ENCODE measurements at regions not wholly inside any gene's neighbourhood (a gene's known extent, or its start where the extent isn't known, plus 50 kb on each side); places are given as distances from the start of the nearest gene placed in this dataset.

GRCh38 chr18:70966419-70966818, 677.6 kb downstream of the SOCS6 start:
- no peaks in the 10 kb centered on the region for H3K27me3 ChIP-seq (replicated peaks; ENCODE audit: insufficient read depth, low read depth, low read length, poor library complexity)
- no peaks in the 10 kb centered on the region for H3K4me1 ChIP-seq (ENCODE audit: insufficient read depth, low read length, poor library complexity, severe bottlenecking)
- no peaks in the 10 kb centered on the region for H3K36me3 ChIP-seq (ENCODE audit: insufficient read depth, low read length, poor library complexity, severe bottlenecking)
- BruUV-seq (replicated peaks): no TSS peak
- DNase-seq (ENCODE audit: low spot score): no peak
- ChIA-PET POLR2A (ENCODE audit: low non-redundant PET) (no interaction called here), CTCF (no interaction called here)
- no peak overlapping the region for H3K27ac ChIP-seq (ENCODE audit: low read depth, low read length, poor library complexity, severe bottlenecking)
- no peak for TF ChIP-seq CTCF (conservative IDR thresholded peaks at IDR 0.05; ENCODE audit: low read depth, low read length)
- TF ChIP-seq EZH2 (IDR thresholded peaks at IDR 0.05; ENCODE audit: borderline replicate concordance, low read depth, low read length, poor library complexity, severe bottlenecking): no peak
- no peaks in the 10 kb centered on the region for H3K9me3 ChIP-seq (ENCODE audit: low read depth, low read length, poor library complexity, severe bottlenecking)
- no peak overlapping the region for H3K4me3 ChIP-seq (ENCODE audit: low read depth, low read length, poor library complexity, severe bottlenecking)
- intact Hi-C loops (cut with micrococcal nuclease; ENCODE audit: unreplicated experiment): no loop called here

GRCh38 chr18:70961939-70962338, 673.1 kb downstream of the SOCS6 start:
- H3K9me3 ChIP-seq (ENCODE audit: low read depth, low read length, poor library complexity, severe bottlenecking): no peaks in the 10 kb centered on the region
- no peak for DNase-seq (ENCODE audit: low spot score)
- intact Hi-C loops (cut with micrococcal nuclease; ENCODE audit: unreplicated experiment): no loop called here
- H3K27ac ChIP-seq (ENCODE audit: low read depth, low read length, poor library complexity, severe bottlenecking): no peak overlapping the region
- ChIA-PET POLR2A (ENCODE audit: low non-redundant PET) (no interaction called here), CTCF (no interaction called here)
- no peaks in the 10 kb centered on the region for H3K27me3 ChIP-seq (replicated peaks; ENCODE audit: insufficient read depth, low read depth, low read length, poor library complexity)
- no peak for TF ChIP-seq EZH2 (IDR thresholded peaks at IDR 0.05; ENCODE audit: borderline replicate concordance, low read depth, low read length, poor library complexity, severe bottlenecking)
- TF ChIP-seq CTCF (conservative IDR thresholded peaks at IDR 0.05; ENCODE audit: low read depth, low read length): no peak
- BruUV-seq (replicated peaks): no TSS peak
- H3K36me3 ChIP-seq (ENCODE audit: insufficient read depth, low read length, poor library complexity, severe bottlenecking): no peaks in the 10 kb centered on the region
- H3K4me3 ChIP-seq (ENCODE audit: low read depth, low read length, poor library complexity, severe bottlenecking): no peak overlapping the region
- H3K4me1 ChIP-seq (ENCODE audit: insufficient read depth, low read length, poor library complexity, severe bottlenecking): no peaks in the 10 kb centered on the region

GRCh38 chr18:70956554-70956953, 667.7 kb downstream of the SOCS6 start:
- TF ChIP-seq EZH2 (IDR thresholded peaks at IDR 0.05; ENCODE audit: borderline replicate concordance, low read depth, low read length, poor library complexity, severe bottlenecking) (no peak), CTCF (conservative IDR thresholded peaks at IDR 0.05; ENCODE audit: low read depth, low read length) (no peak)
- no peak for DNase-seq (ENCODE audit: low spot score)
- no peak overlapping the region for H3K27ac ChIP-seq (ENCODE audit: low read depth, low read length, poor library complexity, severe bottlenecking)
- ChIA-PET CTCF (no interaction called here), POLR2A (ENCODE audit: low non-redundant PET) (no interaction called here)
- H3K4me3 ChIP-seq (ENCODE audit: low read depth, low read length, poor library complexity, severe bottlenecking): no peak overlapping the region
- no peaks in the 10 kb centered on the region for H3K36me3 ChIP-seq (ENCODE audit: insufficient read depth, low read length, poor library complexity, severe bottlenecking)
- no peaks in the 10 kb centered on the region for H3K4me1 ChIP-seq (ENCODE audit: insufficient read depth, low read length, poor library complexity, severe bottlenecking)
- no TSS peak for BruUV-seq (replicated peaks)
- H3K9me3 ChIP-seq (ENCODE audit: low read depth, low read length, poor library complexity, severe bottlenecking): no peaks in the 10 kb centered on the region
- intact Hi-C loops (cut with micrococcal nuclease; ENCODE audit: unreplicated experiment): no loop called here
- no peaks in the 10 kb centered on the region for H3K27me3 ChIP-seq (replicated peaks; ENCODE audit: insufficient read depth, low read depth, low read length, poor library complexity)

All from A673 (cell line).